HG03097 (cell line): ENCODE measurements at regions not wholly inside any gene's neighbourhood (a gene's known extent, or its start where the extent isn't known, plus 50 kb on each side); places are given as distances from the start of the nearest gene placed in this dataset.

Experiments used
- ATAC-seq: cut with Tn5 transposase; IDR thresholded peaks from one replicate; pipeline ENCODE4 v1.9.1; 2021; ENCODE audit not compliant: unreplicated experiment, low FRiP score

DNA sequence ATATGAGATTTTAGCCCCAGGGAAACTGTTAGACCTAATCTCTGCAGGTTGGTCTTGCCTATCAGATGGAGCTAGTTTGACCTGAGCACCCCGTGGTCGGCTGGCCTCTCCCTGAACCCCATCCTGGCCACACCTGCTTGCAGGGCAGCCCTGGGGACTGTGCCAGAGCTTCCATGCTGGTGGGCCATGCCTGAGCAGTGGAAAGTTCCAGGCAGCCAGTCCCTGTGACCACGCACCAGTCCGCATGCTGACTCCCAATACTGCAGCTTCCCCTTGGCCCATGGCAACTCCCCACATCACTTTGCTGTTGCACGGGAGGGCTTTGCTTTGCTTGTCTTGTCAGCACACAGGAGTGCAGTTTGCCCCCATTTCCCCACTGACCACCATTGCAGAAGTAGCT lies 427.8 kb upstream of the SEMA3D start:
- no peak for ATAC-seq

DNA sequence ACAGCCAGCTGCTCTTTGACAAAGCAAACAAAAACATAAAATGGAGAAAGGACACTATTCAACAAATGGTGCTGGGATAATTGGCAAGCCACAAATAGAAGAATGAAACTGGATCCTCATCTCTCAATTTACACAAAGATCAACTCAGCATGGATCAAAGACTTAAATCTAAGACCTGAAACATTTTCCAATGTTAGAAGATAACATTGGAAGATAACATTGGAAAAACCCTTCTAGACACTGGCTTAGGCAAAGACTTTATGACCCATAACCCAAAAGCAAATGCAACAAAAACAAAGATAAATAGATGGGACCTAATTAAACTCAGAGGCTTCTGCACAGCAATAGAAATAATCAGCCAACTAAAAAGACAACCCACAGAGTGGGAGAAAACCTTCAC lies 425.7 kb upstream of the SEMA3D start:
- ATAC-seq = no peak

- no peak for ATAC-seq
These were observed 421.9 kb upstream of the SEMA3D start for GRCh38 chr7:85608804-85609203.

GRCh38 chr7:85602196-85602595 lies 415.3 kb upstream of the SEMA3D start:
- no peak for ATAC-seq

- no peak for ATAC-seq
These were observed 413.5 kb upstream of the SEMA3D start for GRCh38 chr7:85600395-85600794.

GRCh38 chr7:85596827-85597226 lies 410.0 kb upstream of the SEMA3D start:
- ATAC-seq = no peak

DNA sequence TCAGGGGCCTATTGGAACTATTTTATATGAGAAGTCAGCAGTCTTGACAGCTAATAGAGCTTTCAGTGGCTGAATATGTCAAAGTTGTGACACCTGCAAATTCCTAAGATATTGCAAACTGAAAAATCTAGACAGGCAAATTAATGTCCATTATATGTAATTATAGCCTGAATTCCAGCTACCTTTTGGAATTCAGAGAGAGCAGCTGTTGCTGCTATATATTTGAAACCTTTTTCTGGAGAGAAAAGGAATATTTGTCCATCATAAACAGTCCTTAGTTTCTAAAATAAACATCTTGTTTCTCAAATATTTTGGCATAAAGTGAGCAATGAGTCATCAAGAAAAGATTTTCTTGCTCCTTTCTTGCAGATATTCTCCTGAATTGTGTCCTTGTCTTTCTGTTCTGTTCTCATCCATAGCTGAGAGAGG lies 408.9 kb upstream of the SEMA3D start:
- no peak for ATAC-seq

DNA sequence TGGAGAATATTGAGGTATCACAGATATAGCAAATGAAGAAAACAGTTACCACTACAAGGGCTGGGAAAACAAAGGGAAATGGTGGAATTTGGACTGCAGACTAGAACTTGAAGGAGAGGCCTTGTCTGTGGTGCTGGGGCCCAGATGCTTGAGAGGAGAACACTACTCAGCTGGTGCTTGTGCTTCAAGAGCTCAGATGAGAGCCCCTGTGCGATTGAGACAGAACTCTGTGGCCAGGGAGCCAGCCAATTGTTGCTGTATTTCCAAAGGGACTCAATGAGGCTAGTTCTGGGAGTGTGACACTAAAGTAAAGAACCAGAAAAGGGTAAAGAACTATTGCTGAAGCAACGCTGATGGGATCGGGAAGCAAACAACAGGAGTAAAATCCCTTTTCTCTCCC lies 406.5 kb upstream of the SEMA3D start:
- ATAC-seq = no peak

DNA sequence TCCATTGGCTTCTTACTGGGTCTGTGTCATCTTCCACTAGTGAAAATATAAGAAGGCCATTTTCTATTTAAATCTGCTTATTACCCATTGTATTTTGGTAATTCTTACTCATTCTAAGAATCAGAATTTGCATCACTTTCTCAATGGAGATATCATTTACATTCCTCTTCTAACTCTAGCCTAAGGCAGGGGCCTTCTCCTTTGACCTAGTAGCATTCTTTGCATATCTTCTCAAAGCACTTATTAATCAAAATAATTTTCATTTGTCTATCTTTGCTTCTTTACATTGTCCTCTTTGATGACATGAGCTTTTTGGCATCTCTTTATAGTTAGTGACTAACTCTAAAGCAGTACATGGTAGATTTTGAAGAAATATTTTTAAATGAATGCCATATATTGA lies 400.9 kb upstream of the SEMA3D start:
- ATAC-seq = no peak

DNA sequence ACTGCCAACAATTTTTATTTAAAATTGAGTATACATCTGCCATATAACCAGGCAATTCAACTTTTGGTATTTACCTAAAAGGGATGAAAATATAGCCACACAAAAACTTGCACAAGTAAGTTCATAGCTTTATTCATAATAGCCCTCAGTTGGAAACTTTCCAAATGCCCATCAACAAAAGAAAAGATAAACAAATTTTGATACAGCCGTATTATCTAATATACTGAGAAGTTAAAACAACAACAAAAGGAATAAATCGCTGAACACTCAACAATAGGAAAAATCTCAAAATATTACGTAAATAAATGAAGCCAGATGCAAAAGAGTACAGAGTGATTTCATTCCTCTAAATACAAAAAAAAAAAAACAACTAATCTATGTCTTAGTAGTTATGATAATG lies 399.2 kb upstream of the SEMA3D start:
- no peak for ATAC-seq

DNA sequence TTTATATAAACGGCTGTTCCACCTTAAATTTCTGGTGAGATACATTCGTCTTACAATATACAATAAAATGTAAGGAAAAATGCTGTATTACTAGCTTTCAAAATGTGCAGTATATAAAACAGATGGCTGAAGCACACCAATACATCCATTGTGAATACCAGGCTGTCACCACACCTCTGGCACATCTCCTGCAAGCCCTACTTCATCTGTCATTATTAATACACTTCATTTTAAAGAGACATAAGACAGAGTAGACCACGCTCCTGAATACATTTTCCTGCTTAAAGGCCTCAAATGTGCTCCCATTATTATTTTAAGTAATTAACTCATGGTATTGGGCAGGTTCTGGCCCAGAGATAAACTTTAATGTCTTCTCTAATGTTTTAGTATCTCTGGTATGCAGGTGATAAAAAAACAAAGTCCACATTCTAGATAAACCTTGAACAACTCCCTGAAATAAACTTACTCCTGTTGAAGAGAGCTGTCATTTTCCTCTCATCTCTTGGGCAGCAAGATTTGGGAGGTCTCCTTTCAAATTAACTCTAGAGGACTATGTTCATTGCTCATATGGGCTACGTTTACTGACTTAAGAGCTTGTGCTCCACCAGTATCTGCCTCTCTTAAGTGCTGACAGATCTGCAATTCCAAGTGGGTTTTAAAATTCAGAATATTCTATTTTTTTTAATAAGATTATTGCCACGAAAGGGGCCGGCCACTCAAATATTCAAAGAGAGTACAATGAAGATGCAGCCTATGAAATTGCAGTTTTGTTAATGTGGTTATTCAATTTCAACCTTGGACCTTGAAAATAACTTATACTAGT lies 396.5 kb upstream of the SEMA3D start:
- ATAC-seq = no peak

DNA sequence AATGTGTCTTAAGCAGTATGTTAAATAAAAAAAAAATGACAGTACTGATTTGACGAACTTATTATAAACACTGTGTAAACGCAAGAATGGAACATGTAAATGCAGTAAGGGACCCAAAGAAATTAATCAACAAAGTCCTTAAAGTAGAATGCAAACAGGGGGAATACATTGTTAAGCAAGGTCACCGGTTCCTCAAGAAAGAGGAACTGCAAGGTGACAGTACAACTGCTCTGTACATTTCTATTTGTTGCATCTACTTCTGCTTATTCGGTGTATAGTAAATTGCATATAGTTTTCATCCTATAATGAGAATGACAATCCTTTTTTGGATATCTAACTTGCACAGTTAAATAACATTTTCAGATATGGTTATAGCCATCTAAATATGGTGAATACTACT lies 387.0 kb upstream of the SEMA3D start:
- ATAC-seq = no peak

- ATAC-seq = no peak
These were observed 386.5 kb upstream of the SEMA3D start for GRCh38 chr7:85573346-85573745.

DNA sequence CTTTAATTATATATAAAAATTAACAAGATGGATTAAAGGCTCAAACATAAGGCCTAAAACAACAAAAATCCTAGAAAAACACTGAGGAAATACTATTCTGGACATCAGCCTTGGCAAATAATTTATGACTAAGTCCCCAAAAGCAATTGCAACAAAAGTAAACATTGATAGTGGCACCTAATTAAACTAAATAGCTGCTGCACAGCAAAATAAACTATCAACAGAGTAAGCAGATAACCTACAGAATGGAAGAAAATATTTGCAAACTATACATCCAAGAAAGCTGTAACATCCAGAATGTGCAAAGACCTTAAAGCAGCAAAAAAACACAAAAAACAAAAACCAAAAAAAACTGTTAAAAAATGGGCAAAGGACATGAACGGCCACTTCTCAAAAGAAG lies 384.0 kb upstream of the SEMA3D start:
- no peak for ATAC-seq

GRCh38 chr7:85567983-85568382 lies 381.1 kb upstream of the SEMA3D start:
- no peak for ATAC-seq

- no peak for ATAC-seq
These were observed 379.4 kb upstream of the SEMA3D start for GRCh38 chr7:85566095-85566794.

GRCh38 chr7:85565276-85565675 lies 378.4 kb upstream of the SEMA3D start:
- no peak for ATAC-seq

DNA sequence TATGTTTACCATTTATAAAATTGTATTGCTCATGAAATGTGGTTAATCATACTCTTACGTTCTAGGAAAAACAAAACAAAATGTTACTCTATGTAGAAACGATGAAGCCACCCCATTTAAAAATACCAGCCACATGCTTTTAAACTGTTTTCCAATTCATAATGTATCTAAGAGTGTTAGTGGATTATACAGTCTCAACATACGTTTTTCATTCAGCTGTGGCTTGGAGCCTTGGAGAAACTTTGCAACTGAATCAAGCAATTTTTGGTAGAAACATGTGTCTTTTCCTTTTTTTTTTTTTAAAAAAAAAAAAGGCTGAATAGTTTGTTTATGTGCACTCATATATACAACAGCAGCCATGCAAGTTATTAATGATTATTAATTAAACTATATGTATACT lies 378.0 kb upstream of the SEMA3D start:
- no peak for ATAC-seq

- no peak for ATAC-seq
These were observed 374.9 kb upstream of the SEMA3D start for GRCh38 chr7:85561706-85562105.

- peak; percentile 57 for ATAC-seq
These were observed 367.7 kb upstream of the SEMA3D start for GRCh38 chr7:85554236-85555178.
